Stimulated activated CD8-positive, alpha-beta memory T cell treated with anti-CD3 and anti-CD28 coated beads, Interleukin-7, amount 100 ng/mL, for 1 hour (primary cell): ENCODE measurements at regions not wholly inside any gene's neighbourhood (a gene's known extent, or its start where the extent isn't known, plus 50 kb on each side); places are given as distances from the start of the nearest gene placed in this dataset.

Source experiments
- DNase-seq, 2 donors: peaks; one replicate each; pipeline ENCODE4 v3.0.0-alpha.2; 2020; ENCODE audit warnings: low read depth in 2 of 2

GRCh38 chr5:56515011-56515410 is 281.9 kb upstream of the ANKRD55 start:
- no peak for DNase-seq

- DNase-seq = no peak
Measured at GRCh38 chr5:56514245-56514644, 281.1 kb upstream of the ANKRD55 start.

GRCh38 chr5:56513141-56513540 is 280.0 kb upstream of the ANKRD55 start:
- DNase-seq = no peak

DNA sequence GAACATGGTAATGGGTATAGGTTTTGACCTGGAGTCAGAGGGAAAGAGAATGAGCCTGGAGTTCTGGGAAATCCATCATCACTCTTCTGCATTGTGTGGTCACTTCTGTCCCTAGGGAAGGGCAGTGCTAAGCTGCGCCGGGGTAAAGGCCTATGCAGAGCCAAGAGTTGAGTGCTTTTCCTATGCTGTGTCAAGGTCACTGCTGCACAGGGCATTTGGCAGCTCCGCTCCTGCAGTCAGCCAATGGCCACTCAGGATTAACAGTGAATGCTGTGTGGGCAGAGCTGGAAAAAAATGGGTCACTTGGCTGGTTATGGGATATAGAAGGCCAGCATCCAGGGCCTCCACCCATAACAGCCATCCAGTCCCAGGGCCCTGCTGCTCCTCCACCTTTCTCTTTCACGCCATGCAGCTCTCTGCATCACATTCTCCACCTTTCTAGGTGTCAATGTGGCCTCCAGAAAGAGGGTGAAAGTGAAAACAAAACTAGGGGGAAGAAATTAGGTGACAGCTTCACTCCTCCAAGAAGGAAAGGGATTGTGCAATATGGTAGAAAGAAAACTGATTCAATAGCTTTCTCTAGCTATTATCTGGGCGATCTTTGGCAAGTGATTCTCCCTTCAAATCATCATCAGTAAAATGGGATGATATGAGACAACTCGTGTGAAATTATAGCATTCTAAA is 279.3 kb upstream of the ANKRD55 start:
- no peak for DNase-seq

- no peak for DNase-seq
Measured at GRCh38 chr5:56511326-56511841, 278.3 kb upstream of the ANKRD55 start.

- no peak for DNase-seq
Measured at GRCh38 chr5:56508249-56508648, 275.1 kb upstream of the ANKRD55 start.

DNA sequence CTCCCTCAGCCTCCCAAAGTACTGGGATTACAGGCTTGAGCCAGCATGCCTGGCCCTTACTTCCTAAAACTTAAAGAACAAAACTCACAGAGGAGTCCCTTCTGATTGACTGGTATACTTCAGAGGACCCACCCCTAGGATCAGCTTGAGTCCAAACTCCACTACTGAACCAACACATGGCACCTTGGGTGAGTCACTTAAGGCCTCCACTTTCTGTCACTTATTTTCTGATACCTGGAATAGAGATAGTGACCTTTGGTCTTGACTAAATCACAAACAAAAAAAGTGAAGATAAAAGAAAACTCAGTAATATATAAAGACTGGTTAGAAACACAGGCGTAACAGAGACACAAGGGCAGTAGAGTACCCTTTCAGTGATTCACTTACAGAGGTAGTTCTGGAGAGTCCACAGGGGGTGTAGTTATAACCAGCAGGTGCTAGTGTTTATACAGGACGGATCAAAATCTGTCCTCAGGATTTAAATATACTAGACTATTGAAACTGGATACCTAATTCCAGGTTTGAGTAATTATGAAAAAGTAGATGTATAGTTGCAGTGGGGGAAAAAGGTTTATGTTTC is 274.3 kb upstream of the ANKRD55 start:
- DNase-seq = no peak

DNA sequence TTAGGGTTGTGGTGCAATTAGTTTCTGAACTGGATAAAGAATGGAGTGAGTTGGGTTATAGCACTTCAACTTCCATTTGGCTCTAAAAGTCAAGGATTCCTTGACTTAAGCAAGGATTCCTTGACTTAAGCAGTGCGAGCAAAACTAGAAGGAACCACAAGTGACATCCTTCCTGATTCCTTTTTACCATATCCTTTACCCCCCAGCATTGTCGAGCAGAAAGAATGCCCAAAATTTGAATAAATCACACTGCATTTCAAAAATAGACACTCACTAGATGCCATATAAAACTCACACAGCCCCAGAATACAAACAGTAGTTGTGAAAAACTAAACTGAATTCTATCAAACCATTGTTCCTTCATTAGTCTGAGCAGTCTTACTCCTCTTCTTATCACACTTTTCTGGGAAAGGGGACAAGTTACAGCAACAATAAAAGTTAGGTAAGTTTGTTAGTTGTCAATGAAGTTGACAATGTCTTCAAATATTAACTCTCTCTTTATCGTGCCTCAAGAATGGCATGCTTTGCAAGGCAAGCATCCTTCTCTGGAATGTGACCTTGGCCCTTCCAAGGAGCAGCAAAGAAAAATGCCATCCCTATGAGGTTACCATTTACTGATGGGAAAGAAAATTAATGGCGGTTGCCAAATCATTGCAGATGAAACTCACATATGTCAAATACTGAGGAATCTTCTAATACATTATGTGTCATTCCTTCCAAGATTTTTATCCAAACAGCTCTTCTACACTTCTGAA is 273.3 kb upstream of the ANKRD55 start:
- no peak for DNase-seq

DNA sequence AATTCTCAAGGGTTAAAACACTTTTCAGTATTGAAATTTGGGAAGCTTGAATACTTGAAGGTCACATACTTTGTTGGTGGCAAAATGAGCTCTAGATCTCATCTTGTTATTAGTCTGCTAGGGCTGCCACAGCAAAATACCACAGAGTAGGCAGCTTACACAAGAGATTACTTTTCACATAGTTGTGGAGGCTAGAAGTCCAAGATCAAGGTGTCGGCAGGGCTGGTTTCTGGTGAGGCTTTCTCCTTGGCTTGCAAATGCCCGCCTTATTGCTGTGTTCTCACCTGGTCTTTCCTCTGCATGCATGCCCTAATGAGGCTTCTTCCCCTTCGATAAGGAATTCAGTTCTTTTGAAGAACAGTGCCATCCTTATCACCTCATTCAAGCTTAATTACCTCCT is 270.8 kb upstream of the ANKRD55 start:
- DNase-seq = no peak

DNA sequence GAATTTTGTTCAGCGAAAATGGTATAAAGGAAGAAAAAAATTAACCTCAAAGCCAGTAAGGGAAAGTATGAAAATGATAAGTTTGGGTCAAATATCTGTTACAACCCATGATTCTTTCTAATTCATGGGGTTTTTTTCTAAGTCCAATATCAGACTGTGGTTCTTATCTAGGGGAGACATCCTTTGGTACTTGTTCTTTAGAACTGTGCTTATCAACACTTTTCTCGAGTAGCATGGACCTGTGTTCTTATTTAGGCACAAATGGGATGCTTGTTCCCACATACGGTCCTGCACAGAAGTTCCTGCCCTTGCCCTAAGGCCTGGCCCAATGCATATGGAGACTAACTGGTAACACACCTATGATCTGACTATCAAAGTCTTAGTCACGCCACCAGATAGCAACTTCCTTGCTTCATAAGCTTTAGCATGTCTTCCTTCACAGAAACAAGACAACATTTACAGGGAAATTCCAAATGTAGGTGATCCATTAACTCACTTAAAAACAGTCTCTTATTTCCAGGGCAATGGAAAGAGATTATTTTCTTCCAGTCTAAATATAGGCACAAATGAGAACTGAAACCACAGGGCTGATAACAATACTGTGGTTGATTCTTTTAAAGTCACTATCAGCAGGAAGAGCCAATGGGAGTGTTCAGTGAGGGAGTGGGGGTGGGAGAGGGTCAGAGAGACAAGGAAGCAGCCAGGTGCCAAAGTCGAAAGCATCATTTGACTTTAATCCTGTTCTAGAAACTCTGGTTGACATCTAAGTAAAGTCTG is 268.8 kb upstream of the ANKRD55 start:
- no peak for DNase-seq

GRCh38 chr5:56499901-56500300 is 266.8 kb upstream of the ANKRD55 start:
- no peak for DNase-seq

DNA sequence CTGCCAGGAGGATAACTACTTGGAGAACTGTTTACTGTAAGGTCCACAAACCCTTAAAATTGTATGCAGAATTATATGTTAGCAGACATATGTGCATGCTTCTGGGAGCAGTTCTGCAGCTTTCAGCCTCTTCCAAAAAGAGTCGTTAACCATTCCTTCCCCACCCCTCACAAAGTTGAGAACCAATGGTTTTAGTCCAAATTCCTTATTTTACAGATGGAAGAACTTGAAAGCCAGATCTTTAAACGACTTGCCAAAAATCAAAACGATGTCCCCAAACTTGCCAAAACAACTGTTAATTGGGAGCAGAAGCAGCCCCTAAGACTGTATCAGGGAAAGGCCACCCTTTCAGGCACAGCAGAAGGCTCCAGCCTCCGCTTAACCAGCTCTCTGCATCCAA is 266.4 kb upstream of the ANKRD55 start:
- DNase-seq = no peak

- DNase-seq = no peak
Measured at GRCh38 chr5:56498759-56499395, 265.7 kb upstream of the ANKRD55 start.

DNA sequence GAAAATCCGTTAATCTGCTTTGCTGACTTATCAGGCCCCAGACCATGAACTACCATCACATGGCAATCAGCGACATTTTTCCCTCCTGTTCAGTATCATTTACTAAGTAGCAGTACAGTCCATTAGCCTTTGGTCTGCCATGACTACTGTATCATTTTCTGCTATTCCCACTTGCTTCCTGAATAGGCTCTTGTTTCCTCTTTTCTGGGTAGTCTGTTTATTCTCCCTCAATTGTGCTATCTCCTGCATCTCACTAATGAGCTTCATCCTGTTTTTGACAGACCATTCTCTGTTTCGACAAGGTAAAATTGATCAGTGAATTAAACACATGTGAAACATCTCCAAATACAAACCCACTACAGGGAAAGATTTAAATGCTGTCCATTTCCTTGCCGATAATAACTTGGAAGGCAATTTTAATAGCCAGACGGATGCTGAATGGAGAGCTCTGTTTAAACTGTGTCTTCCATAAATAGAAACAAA is 263.5 kb upstream of the ANKRD55 start:
- no peak for DNase-seq

- no peak for DNase-seq
Measured at GRCh38 chr5:56494300-56494731, 261.2 kb upstream of the ANKRD55 start.

- no peak for DNase-seq
Measured at GRCh38 chr5:56493766-56494165, 260.6 kb upstream of the ANKRD55 start.

GRCh38 chr5:56493308-56493707 is 260.2 kb upstream of the ANKRD55 start:
- no peak for DNase-seq

- no peak for DNase-seq
Measured at GRCh38 chr5:56492812-56493211, 259.7 kb upstream of the ANKRD55 start.

GRCh38 chr5:56490971-56491468 is 257.9 kb upstream of the ANKRD55 start:
- no peak for DNase-seq

DNA sequence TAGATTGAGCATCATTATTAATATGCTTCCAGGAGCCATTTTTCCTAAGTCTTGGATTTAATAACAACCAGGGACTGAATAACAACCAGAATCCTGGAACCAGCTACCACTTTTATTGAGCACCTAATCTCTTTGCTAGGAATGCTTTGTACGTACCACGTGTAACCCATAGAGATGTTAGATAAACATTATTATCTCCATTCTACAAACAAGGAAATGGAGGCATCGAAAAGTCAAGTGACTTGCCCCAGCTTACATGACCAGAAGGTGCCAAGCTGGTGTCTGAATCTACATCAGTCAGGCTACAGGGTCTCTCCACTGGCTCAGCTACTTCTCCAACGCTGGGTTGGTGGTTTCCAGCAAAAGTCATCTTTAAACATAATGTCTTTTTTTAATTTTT is 256.1 kb upstream of the ANKRD55 start:
- no peak for DNase-seq

DNA sequence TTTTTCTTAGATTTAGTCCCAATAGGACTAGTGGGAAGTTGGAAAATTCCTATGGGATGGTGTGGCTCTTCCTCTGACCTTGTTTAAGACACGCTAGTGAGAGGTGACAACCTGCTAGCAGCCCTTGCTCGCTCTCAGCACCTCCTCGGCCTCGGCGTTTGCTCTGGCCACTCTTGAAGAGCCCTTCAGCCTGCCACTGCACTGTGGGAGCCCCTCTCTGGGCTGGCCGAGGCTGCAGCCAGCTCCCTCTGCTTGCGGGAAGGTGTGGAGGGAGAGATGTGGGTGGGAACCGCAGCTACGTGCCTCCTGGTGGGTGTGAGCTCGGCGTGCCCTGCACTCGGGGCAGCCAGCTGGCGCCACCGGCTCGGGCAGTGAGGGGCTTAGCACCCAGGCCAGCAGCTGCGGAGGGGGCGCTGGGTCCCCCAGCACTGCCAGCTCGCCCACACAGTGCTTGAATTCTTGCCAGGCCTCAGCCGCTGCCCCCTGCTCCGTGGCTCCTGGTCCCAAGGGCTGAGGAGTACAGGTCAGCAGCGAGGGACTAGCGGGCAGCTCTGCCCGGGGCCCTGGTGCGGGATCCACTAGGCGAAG is 254.5 kb upstream of the ANKRD55 start:
- DNase-seq = no peak
